GM19328 (cell line): ENCODE measurements at regions not wholly inside any gene's neighbourhood (a gene's known extent, or its start where the extent isn't known, plus 50 kb on each side); places are given as distances from the start of the nearest gene placed in this dataset.

Experiments used
- ATAC-seq: cut with Tn5 transposase; IDR thresholded peaks from one replicate; pipeline ENCODE4 v1.9.1; 2021; ENCODE audit warnings: mild to moderate bottlenecking, moderate library complexity; ENCODE audit not compliant: unreplicated experiment

DNA sequence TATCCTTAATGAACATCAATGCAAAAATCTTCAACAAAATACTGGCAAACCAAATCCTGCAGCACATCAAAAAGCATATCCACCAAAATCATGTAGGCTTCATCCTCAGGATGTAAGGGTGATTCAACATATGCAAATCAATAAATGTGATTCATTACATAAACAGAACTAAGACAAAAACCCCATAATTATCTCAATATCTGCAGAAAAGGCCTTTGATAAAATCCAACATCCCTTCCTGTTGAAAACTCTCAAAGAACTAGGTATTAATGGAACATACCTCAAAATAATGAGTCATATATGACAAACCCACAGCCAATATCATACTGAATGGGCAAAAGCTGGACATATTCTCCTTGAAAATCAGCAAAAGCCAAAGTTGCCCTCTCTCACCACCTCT, 54.6 kb upstream of the DEPDC1 start:
- no peak for ATAC-seq

DNA sequence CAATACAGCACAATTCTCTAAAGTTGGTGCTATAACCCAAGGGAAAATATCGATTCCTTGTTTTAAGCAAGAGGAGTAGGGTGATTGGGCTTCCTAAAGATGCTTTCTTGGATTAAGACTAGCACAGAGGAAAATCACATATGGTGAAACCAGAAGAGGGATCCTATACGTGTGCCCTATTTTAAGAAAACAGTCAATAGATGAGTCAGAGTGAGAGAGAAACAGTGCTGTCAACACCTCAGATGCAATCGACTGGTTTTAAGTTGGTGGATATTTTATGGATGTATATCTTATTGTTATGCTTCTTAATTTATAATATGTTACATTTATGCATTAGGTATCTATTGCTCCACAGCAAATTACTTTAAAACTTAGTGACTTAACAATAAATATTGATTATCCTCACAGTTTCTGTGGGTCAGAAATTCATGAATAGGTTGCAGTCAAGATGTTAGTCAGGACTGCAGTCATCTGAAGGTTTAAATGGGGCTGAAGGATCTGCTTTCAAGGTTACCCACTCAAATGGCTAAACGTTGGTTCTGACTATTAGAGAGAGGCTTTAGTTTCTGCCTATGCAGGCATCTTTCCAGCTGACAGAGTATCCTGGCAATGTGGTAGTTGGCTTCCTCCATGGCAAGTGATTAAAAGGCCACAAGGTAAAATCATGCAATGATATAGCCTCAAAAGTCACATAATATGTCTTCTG, 61.6 kb upstream of the DEPDC1 start:
- no peak for ATAC-seq

DNA sequence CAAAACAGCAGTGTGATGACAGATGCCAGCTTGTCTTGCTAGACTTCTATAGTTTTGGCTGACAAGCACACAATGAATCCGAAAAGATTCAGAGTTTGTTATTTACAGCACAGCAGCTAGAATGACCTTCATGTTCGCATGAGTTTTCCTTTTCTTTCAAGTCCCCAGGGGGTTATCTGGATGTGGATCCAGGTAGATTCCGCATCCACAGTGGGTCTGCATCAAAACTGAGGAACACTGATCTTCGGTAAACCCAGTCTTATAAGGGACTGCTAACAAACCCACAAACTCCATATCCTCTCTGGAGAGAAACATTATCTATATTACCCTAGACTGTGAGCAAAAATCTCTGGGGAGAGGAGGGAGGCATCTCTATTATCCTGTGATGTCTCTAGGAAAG, 69.0 kb upstream of the DEPDC1 start:
- no peak for ATAC-seq

DNA sequence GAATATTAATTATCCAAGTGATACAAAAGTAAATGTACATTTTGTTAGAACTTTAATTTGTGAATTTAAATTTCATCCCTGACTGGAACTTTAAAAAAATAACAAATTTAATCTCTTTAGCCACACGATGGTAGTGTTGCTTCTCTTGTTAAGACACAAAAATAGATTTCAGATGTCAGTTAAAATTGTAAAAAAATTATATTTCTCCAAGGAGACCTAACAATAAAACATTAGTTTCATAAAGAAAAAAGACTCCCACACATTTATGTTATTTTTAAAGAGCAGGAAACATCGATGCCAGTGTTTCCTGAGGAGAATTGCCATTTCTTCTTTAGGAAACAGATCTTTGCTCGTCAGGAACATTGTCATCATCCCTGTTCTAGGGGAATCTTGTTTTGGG, 74.0 kb upstream of the DEPDC1 start:
- ATAC-seq: no peak

DNA sequence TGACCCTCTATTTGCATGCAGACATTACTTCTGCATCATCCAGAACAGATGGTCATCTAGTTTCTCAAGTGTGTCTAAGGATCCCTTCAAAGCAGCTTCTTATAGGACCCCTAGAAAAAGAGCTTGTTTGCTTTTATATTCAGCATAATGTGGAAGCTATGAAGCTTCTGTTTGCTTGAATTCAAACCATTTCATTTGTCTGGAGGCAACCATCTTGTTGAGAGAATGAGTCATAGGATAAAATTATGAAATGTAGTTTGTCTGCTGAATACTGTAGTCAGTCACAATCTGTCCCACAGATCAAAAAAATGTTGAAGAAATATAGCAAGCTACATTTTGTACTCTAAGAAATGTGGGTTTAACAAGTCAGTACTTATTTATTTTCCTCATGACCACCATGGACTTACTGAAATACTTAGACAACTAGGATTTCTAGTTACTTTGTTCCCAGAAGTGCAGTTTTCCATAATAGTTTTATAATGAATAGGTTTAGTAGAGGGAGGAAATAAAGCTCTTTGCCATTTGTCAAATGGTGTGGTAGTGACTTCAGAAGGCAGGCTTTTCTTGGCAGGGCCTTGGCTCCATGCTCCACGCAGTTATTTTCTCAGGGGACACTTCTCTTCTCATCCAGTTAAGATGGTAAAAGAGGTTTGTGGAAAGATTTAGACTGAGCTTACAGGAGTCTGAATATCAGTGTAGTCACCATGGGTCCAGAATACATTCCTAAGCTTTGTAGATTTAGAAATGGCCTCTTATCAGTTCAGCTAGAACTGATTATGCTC, 74.8 kb upstream of the DEPDC1 start:
- ATAC-seq: no peak

DNA sequence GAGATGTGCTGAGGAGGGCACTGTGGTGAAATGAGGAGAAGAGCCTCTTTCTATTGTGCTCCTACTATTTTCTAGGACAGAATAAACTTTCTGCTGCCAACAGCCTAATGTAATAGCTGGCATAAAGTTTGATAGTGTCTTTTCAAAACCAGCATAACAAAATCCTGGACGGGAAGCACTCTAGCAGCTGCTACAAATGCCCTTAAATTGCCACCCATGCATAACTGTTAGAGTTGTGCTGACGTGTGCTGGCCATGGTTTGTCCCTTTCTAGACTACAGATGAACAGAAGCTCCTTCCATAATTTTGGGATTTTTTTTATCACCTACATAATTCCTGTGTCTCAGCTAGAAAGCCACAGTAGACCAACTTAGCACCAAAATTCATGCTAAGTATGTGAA, 88.5 kb upstream of the DEPDC1 start:
- no peak for ATAC-seq

DNA sequence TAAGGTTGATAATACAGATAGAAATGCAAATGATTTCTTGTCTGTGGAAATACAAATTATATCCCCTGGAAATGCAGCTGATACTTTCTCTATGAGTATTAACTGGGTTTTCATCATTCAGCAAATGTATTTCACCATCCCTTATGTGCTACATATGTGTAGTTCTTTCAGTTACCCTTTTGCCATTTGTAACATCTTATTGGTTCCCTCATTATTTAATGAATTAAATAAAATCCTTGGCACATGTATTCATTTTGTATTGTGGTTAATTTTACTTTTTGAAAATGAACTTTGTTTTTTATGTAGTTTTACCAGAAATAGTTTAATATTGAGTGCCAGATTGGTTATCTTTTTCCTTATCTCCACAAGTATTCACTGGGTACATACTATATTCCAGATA, 89.9 kb upstream of the DEPDC1 start:
- ATAC-seq: no peak

DNA sequence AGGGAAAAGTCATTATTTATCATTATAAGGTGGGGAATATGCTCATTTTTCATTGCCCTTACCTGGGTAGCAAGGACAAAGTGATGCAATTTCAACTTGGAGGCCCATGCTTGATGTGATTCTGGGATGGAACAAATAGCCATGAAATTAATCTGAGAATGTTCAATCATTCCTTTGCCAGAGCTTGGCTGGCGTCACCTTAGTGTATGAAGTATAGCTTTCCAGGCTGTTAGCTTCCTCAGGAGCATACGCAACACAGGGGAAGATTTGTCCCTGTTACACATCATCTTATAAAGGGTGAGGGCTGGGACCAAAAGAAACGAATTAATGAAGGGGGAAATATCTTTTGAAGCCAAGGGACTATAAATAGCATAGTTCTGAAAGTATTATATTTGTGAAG, 91.4 kb upstream of the DEPDC1 start:
- no peak for ATAC-seq

DNA sequence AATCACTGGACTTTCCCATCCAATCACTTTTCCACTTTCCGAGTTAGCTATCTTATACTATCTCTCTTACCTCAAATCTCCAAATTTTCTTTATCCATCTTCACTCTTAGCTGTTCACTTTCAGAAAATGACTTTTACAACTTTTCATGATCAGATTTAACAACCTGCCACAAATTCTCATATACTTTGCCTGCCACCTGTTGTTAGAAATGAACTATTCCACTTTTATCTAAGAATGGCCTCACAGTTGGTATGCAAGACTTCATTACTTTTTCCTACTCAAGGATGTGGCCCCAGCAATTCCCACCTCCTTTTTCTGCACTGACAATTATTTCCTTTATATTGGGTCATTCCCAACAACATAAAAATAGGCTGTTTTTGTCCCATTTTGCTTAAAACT, 93.6 kb upstream of the DEPDC1 start:
- ATAC-seq: no peak

DNA sequence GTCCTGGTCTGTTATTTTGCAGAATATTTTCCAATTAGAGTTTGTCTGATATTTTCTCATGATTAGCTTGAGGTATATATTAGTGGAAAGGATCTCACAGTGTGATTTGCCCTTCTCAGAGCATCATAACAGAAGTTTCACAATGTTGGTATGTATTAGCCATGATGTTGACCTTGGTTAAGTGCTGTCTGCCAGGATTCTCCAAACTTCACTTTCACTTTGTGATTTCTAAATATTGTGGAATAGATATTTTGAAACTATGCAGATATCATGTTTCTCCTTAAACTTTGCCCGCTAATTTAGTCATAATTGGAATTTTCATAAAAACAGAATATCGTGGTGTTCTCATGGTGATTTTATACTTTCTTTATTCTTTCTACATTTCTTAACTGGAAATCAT, 98.0 kb upstream of the DEPDC1 start:
- ATAC-seq: no peak

DNA sequence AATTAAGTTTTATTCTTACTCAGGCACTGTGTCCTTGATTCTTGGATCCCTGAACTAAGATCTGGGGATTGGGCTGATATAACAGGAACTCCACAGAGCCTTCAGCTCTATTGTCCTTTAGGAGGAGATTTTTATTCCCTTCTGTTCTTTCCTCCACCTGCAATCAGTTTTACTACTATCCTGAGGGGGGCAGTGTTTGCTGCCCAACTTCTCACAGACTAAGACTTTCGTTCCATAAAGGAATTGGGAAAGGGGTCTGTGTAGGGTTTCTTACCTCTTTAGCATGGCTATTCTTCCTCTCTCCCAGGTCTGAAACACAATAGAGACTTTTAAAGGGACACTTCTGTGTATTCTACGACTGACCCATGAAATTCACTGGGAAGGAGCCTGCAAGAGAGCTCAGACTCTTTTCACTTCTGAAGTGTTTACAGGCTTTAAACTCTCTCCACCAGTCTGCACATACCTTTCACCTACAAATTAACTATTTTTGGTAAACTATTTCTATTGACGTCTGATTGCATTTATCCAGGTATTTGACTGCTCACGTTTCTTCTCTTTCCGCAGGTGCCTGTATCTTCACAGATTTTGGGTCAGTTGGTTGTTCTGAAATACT, 103.3 kb upstream of the DEPDC1 start:
- ATAC-seq: no peak

DNA sequence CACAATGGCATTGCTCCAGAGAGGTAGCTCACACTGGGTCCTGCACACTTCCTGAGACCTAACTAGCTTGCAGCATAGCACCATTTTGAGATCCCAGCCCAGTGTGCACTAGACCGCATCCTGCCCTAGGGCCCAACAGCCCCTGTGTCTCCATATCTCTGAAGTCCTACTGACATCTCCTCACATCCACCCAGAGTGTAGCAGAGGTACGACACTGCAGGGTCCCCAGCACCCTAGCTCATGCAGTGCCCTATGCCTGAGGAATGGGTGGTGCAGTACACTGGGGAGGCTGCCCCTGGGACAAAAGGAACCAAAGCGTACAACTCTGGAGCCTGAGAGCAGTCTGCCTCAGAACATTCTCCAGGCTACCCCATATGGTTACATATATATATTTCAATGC, 111.4 kb upstream of the DEPDC1 start:
- no peak for ATAC-seq

DNA sequence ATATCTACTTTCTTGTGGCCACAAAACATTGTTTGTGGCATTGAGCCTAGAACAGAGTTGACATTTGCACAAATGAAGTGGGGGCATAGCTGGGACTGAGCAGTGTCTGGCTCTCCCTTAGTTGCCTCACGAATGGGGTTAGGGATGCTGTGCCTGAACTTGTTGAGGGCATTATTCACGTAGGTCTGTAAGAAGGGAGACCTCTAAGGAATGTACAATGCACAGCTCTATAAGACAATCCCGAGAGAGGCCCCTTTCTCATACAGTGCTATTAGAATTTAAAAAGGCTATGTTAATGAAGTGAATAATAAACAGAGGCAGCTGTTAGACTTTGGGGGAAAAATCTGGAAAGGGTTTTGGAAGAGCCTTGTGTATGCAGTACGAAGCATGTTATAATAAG, 118.4 kb upstream of the DEPDC1 start:
- no peak for ATAC-seq

DNA sequence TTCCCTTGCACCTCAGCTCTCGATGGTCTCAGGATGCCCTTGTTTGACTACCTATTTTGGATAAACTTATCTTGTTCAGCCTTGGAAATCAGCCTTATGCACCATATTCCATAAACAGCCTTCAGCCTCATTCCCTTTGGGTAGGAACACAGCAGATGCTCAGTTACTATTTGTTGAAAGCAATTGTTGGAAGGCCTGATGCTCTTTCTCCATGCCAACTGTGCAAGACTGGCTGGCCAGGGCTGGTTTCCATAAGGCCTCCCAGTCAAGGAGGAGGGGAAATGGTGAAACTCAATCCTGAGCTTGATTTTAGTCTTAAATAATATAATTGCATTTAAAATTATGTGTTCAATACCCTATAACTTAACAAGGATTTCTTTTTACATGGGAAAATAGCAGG, 121.1 kb upstream of the DEPDC1 start:
- ATAC-seq: no peak

DNA sequence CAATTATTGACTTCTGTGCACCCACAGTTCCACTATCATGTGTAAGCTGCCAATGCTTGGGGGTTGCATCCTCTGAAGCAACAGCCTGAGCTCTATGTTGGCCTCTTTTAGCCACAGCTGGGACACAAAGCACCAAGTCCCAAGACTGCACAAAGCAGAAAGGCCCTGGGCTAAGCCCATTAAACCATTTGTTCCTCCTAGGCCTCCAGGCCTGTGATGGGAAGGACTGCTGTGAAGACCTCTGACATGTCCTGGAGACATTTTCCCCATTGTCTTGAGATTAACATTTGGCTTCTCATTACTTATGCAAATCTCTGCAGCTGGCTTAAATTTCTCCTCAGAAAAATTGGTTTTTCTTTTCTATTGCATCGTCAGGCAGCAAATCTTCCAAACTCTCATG, 123.7 kb upstream of the DEPDC1 start:
- ATAC-seq: no peak

DNA sequence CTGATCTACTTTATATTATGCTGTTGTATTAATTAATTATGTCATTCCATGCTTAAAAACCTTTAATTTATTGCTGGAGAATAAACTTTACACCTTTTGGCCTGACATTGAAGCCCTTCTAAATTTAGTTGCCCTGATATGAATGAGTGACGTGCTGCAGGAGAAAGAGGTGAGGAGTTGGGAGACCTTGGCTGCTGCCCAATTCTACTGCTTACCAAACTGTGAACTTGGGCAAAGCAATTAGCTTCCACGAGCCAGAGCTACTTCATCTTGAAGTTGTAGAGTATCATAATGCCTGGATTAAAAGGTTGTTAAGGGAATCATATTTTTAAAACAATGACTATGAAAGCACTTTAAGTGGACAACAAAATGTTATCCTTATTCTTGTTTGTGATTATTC, 126.8 kb upstream of the DEPDC1 start:
- ATAC-seq: no peak

DNA sequence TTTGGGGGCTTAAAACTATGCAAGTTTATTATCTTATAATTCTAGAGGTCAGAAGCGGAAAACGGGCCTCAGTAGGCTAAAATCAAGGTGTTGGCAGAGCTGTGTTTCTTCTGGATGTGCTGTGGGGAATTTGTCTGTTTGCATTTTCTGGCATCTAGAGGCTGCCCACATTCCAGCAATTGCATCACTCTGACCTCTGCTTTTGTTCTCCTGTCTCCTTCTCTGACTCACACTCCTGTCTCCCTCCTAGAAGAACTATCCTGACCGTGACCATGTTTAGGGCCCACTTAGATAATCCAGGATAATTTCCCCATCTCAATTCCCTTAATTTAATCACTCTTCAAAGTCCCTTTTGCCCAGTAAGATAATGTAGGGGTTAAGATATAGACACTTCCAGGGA, 127.4 kb upstream of the DEPDC1 start:
- no peak for ATAC-seq

DNA sequence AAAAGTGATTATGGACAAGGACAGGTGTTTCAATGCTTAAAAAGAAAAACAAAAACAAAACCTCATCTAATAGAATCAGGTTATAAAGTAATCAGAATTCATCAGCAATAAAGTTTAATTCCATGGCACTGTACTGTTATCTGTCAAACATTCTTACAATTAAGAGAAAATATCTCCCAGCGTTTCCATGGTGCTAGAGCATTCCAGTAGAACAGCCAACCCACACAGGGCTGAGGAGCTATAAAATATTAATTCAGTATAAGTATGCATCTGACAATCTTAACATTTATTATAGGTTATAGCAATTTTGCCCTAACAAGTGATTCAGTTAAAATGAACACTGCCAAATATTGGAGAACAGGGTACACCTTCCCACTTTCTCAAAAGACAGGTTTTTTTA, 128.7 kb upstream of the DEPDC1 start:
- no peak for ATAC-seq

DNA sequence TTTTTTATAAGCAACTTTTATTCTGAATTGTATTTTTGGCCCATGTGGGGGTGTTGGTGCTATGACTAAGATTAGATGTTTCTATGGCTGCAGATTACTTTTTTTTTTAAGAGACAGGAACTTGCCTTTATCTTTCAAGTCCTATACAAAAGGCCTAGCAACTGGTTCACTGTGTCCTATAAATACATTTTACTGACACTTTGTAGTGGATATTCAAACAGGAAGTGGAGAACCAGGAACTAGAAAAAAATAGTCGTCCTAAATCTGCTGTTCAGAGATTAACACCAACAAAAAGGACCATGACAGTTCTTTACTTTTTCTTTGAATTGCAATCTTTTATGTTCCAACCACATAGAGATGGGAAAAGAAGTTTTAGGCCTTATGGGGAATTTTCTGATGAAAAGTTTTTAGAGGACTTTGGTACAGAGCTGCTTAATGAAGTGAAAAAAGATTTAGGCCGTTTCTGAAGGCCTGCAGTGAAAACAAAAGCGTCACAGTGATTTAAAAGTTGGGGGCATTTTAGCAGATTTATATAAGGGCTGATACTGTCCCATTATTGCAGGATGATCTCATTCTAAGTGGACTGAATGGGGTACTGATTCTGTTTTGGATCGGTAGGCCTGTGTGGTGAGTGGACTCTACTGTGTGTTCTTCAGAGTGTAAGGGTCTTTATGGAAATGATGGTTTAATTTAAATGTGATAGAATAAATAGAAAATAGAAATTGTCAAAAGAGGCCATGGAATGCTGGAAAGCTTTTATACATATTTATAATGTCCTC, 136.4 kb upstream of the DEPDC1 start:
- no peak for ATAC-seq

DNA sequence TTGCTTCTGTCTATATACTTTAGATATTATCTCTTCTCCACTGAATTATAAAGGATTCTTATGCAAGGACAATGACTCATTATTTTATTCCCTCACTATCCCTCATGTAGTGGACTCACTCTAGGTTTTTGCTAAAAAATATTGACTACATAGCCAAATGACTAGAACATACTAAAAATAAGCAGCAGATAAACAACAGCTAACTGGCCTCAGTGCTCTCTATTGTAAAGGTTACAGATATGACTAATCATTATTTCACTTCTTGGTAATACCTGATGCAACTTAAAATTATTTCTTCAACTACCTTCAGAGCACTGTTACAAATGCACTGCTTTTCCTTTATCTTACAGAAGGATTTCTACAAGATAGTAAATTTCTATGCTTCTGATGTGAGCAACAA, 147.6 kb upstream of the DEPDC1 start:
- ATAC-seq: no peak

DNA sequence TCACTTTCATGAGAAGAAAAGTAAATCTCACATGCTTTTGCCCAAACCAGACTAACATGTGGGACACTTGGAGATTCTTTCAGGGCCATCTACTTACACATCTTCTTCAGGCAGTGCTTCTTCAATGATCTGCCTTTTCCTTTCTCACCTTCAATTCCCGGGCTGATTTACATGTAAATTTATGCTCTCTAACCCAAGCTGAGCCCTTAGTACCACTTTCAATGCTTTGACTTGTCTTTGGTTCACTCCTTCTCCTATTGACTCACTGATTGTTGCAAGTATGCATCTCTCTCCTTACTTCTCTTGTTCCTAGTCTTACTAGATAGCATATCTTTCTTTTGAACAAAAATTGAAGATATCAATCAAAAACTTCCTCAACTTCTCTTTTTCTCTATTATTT, 154.2 kb upstream of the DEPDC1 start:
- ATAC-seq: no peak

DNA sequence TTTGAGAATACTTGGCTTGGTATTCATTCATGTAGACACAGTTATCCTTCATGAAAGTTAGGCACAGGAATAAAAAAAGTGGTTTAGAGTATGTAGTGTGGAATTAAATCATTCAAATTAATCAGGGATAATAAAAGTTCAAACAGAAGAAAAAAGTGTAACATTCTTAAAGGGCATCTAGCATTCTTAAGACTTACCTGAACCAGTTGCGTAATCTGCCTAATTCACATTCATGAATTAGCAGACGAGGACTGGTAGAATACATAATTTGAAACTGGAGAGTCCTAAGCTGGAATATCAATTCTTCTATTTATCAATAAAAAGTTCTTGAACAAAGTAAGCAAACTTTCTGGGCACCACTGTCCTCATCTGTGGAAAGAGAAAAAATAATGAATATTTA, 157.0 kb upstream of the DEPDC1 start:
- ATAC-seq: no peak
